Adrenal gland (tissue), 9 donors: ENCODE measurements at regions not wholly inside any gene's neighbourhood (a gene's known extent, or its start where the extent isn't known, plus 50 kb on each side); places are given as distances from the start of the nearest gene placed in this dataset.

Experiments
- DNase-seq, 7 donors: peaks; one replicate each; pipeline ENCODE4 v3.0.0-alpha.2; 2019 to 2020
- H3K27ac ChIP-seq, 5 donors: fragments of 200-600 bp; sonication (generic) in 4 of 5; 1 replicate in 3 of 5; 2 replicates in 2 of 5; pipeline versions ENCODE4 v1.5.1 to v1.8.0; 2016 to 2020; ENCODE audit warnings: mild to moderate bottlenecking in 1 of 5
- H3K27me3 ChIP-seq: fragments of 200-600 bp; 2 replicates; pipeline ENCODE4 v1.8.0; 2021
- H3K36me3 ChIP-seq, 2 donors: fragments of 200-600 bp; replicated peaks in 1 of 2; 1 replicate in 1 of 2; 2 replicates in 1 of 2; pipeline versions ENCODE4 v1.5.1 to v1.8.0; 2018 to 2022
- H3K4me1 ChIP-seq, 2 donors: fragments of 200-600 bp; replicated peaks in 1 of 2; 1 replicate in 1 of 2; 2 replicates in 1 of 2; pipeline versions ENCODE4 v1.5.1 to v1.8.0; 2018 to 2021
- H3K4me3 ChIP-seq, 4 donors: fragments of 200-600 bp; sonication (generic) in 3 of 4; one replicate each; pipeline ENCODE4 v1.5.1; 2016 to 2018
- H3K9me3 ChIP-seq, 3 donors: fragments of 200-600 bp; sonication (generic) in 1 of 3; replicated peaks in 1 of 3; 1 replicate in 2 of 3; 2 replicates in 1 of 3; pipeline versions ENCODE4 v1.5.1 to v1.8.0; 2016 to 2021
- CTCF ChIP-seq, 6 experiments: fragments of 450-650 bp in 4 of 6; fragments of 200-600 bp in 2 of 6; sonication (generic) in 1 of 6; IDR thresholded peaks; 1 replicate in 5 of 6; 2 replicates in 1 of 6; pipeline versions ENCODE4 v1.5.1 to v1.8.0; 2016 to 2021; ENCODE audit warnings: antibody characterized with exemption in 6 of 6, mild to moderate bottlenecking in 2 of 6, moderate library complexity in 1 of 6
- POLR2A ChIP-seq, 2 donors: fragments of 450-650 bp; IDR thresholded peaks; one replicate each; pipeline ENCODE4 v1.6.1; 2017; ENCODE audit warnings: antibody characterized with exemption in 2 of 2, mild to moderate bottlenecking in 2 of 2, moderate library complexity in 1 of 2
- WGBS, 4 donors: extraction: QIAGEN DNeasy Blood & Tissue Kit in 2 of 4; methylation state at CpG; one replicate each; pipeline versions ENCODE4 v1.1.5 to v1.1.7; 2013 to 2017; 5-methylcytosine and 5-hydroxymethylcytosine counted together
- intact Hi-C, 2 donors: fragments of 100-400 bp; cut with DNase I; formaldehyde crosslinking; loops; one replicate each; pipeline versions ENCODE4 v1.14.1 to v1.15.0; 2022 to 2023
- donor health status: healthy with polysubstance abuse.
- donor health status: Bipolar disorder and iron deficiency.
- donor health status: DM: yes; HTN: yes; CAD: no.
- donor health status: DM: no; HTN: no; CAD: no.
- donor health status: DM: no; HTN: no; CAD: no.

- Histone ChIP-seq H3K4me1 (no peaks in the 10 kb centered on the region), H3K36me3 (no peaks in the 10 kb centered on the region), H3K27ac (no peak overlapping the region), H3K4me3 (no peak overlapping the region), H3K9me3 (no peaks in the 10 kb centered on the region), H3K27me3 (no peaks in the 10 kb centered on the region)
- WGBS, 4 donors = 66 to 67% (median 66%) methylated on average over 5 of the region's 5 CpGs
- TF ChIP-seq POLR2A (IDR thresholded peaks at IDR 0.05) = no peak
- no peak for TF ChIP-seq CTCF (IDR thresholded peaks at IDR 0.05)
- DNase-seq = no peak
- intact Hi-C loops = no loop called here
Observed at GRCh38 chr14:25843481-25844470, 754.1 kb downstream of the NOVA1 start.

GRCh38 chr14:25841226-25841625 is 756.6 kb downstream of the NOVA1 start:
- no peaks in the 10 kb centered on the region for H3K27me3 ChIP-seq
- no peaks in the 10 kb centered on the region for H3K36me3 ChIP-seq
- WGBS, 4 donors = 70 to 83% (median 76%) methylated on average over 2 of the region's 2 CpGs
- H3K4me3 ChIP-seq = no peak overlapping the region
- H3K4me1 ChIP-seq = no peaks in the 10 kb centered on the region
- DNase-seq = no peak
- intact Hi-C loops = no loop called here
- TF ChIP-seq POLR2A (IDR thresholded peaks at IDR 0.05) = no peak
- TF ChIP-seq CTCF (IDR thresholded peaks at IDR 0.05) = no peak
- no peak overlapping the region for H3K27ac ChIP-seq
- H3K9me3 ChIP-seq = no peaks in the 10 kb centered on the region

GRCh38 chr14:25837551-25837965 is 760.3 kb downstream of the NOVA1 start:
- Histone ChIP-seq H3K4me3 (no peak overlapping the region), H3K27me3 (no peaks in the 10 kb centered on the region), H3K4me1 (no peaks in the 10 kb centered on the region), H3K9me3 (no peaks in the 10 kb centered on the region), H3K27ac (no peak overlapping the region), H3K36me3 (no peaks in the 10 kb centered on the region)
- no peak for DNase-seq
- TF ChIP-seq POLR2A (IDR thresholded peaks at IDR 0.05) = no peak
- 40 to 65% (median 48%) methylated on average over 3 of the region's 3 CpGs for WGBS, 4 donors
- intact Hi-C loops = no loop called here

GRCh38 chr14:25836636-25837035 is 761.2 kb downstream of the NOVA1 start:
- Histone ChIP-seq H3K27ac (no peak overlapping the region), H3K4me1 (no peaks in the 10 kb centered on the region), H3K9me3 (no peaks in the 10 kb centered on the region), H3K36me3 (no peaks in the 10 kb centered on the region), H3K27me3 (no peaks in the 10 kb centered on the region), H3K4me3 (no peak overlapping the region)
- whole genome bisulfite sequencing, 4 donors = 46 to 64% (median 59%) methylated on average over 3 of the region's 3 CpGs
- TF ChIP-seq POLR2A (IDR thresholded peaks at IDR 0.05) (no peak), CTCF (IDR thresholded peaks at IDR 0.05) (no peak)
- DNase-seq = no peak
- intact Hi-C loops = no loop called here
